ENCODE measurements at regions not wholly inside any gene's neighbourhood (a gene's known extent, or its start where the extent isn't known, plus 50 kb on each side); places are given as distances from the start of the nearest gene placed in this dataset.

- TF ChIP-seq POLR2AphosphoS5 (IDR thresholded peaks at IDR 0.05; ENCODE audit: low read depth, low read length) (no peak), REST (IDR thresholded peaks at IDR 0.05; ENCODE audit: insufficient read depth in 1 of 2, low read depth in 2 of 2, low read length in 2 of 2) (no peak), TAF1 (IDR thresholded peaks at IDR 0.05; ENCODE audit: borderline replicate concordance, insufficient read depth, low read length) (no peak)
These were observed 236.5 kb upstream of the ZMIZ1 start for GRCh38 chr10:78832281-78832680.
